HFF-Myc (cell line): ENCODE measurements at regions not wholly inside any gene's neighbourhood (a gene's known extent, or its start where the extent isn't known, plus 50 kb on each side); places are given as distances from the start of the nearest gene placed in this dataset.

Source experiments
- DNase-seq: peaks from one replicate; pipeline ENCODE4 v3.0.0-alpha.2; 2011; ENCODE audit warnings: low read depth; ENCODE audit errors: extremely low read depth
- H3K4me3 ChIP-seq: replicated peaks from 2 replicates; pipeline ENCODE4 v1.5.1; 2011; ENCODE audit warnings: low read depth, mild to moderate bottlenecking, control low read depth, low read length
- TF ChIP-seq, protein P1 (sequence below): IDR thresholded peaks from 2 replicates; pipeline ENCODE4 v1.5.1; 2012; ENCODE audit warnings: mild to moderate bottlenecking, low read depth, low read length, control low read depth; ENCODE audit errors: missing control alignments

GRCh38 chr3:148102156-148102555 is 595.5 kb upstream of the AGTR1 start:
- DNase-seq, result no peak
- no peak overlapping the region for H3K4me3 ChIP-seq
- TF ChIP-seq, protein P1, sequence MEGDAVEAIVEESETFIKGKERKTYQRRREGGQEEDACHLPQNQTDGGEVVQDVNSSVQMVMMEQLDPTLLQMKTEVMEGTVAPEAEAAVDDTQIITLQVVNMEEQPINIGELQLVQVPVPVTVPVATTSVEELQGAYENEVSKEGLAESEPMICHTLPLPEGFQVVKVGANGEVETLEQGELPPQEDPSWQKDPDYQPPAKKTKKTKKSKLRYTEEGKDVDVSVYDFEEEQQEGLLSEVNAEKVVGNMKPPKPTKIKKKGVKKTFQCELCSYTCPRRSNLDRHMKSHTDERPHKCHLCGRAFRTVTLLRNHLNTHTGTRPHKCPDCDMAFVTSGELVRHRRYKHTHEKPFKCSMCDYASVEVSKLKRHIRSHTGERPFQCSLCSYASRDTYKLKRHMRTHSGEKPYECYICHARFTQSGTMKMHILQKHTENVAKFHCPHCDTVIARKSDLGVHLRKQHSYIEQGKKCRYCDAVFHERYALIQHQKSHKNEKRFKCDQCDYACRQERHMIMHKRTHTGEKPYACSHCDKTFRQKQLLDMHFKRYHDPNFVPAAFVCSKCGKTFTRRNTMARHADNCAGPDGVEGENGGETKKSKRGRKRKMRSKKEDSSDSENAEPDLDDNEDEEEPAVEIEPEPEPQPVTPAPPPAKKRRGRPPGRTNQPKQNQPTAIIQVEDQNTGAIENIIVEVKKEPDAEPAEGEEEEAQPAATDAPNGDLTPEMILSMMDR, result no peak

DNA sequence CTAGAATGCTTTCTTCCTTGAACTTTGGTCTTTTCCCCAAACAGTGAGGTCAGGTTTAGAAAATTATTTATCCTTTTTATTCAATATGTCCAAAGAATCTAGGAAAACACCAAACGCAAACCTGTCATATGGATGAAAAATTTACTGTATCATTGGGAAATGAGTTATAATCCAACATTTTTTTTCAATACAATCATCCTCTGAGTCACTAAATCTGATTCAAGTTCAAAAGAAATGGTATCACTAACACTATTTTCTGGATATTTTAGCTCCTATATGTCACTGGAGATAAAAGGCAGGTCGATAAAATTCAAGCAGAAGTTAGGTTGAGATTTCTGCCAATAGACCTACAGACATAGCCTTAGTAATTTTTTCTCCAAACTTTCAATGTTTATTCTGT is 591.6 kb upstream of the AGTR1 start:
- H3K4me3 ChIP-seq, result no peak overlapping the region
- TF ChIP-seq, protein P1, result no peak

DNA sequence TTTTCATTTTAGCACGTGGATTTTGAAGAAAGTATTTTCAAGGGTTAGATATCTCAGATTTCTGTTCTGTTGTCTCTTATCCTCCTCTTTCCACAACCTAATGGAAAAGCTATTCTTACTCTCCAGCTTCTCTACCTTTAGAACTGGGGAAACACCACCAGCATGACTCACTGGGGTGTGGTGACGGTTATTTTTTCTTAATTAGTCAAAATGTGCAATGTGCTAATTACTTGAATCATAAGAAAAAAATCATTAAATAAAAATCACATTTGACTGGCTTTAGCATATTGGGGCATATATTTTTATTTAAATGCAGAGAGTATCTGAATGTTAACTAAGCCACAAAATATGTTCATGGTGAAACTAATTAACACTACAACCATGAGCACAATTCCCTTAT is 570.7 kb upstream of the AGTR1 start:
- TF ChIP-seq, protein P1, result no peak
- no peak for DNase-seq
- H3K4me3 ChIP-seq, result no peak overlapping the region

More for the DNA sequence above, 591.6 kb upstream of the AGTR1 start:
- DNase-seq, result no peak

DNA sequence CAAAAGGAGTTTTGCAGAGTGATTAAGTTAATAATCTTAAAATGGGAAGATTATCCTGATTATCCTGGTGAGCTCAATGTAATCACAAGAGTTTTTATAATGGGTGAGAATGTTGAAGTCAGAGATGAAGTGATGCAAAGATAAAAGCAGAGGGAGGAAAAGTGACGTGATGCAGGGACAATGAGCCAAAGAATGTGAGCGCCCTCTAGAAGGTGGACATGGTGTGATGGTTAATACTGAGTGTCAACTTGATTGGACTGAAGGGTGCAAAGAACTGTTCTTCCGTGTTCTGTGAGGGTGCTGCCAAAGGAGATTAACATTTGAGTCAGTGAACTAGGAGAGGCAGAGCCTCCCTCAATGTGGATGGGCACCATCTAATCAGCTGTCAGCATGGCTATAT is 569.6 kb upstream of the AGTR1 start:
- TF ChIP-seq, protein P1, result no peak
- H3K4me3 ChIP-seq, result no peak overlapping the region
- no peak for DNase-seq

- DNase-seq, result peak; percentile 6
- H3K4me3 ChIP-seq, result no peak overlapping the region
- TF ChIP-seq, protein P1, result no peak
Measured at GRCh38 chr3:148131990-148132638, 565.6 kb upstream of the AGTR1 start.

GRCh38 chr3:148136816-148137215 is 560.9 kb upstream of the AGTR1 start:
- DNase-seq, result no peak
- TF ChIP-seq, protein P1, result no peak
- no peak overlapping the region for H3K4me3 ChIP-seq

DNA sequence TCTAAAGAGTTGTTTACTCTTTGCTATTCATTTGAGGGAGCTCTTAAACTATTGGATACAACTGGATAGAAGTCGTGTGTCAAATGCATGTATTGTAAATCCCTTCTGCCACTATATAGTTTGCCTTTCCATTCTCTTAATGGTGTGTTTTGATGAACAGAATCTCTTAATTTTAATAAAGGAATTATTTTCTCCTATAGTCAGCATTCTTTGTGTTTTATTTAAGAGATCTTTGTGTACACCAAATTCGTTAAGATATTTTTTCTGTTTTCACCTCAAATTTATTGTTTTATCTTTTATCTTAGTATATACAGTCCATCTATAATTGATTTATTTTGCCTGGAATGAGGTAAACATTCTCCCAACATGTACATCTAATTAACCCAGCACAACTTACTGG is 551.5 kb upstream of the AGTR1 start:
- TF ChIP-seq, protein P1, result no peak
- no peak for DNase-seq
- H3K4me3 ChIP-seq, result no peak overlapping the region
